ENCODE measurements at regions not wholly inside any gene's neighbourhood (a gene's known extent, or its start where the extent isn't known, plus 50 kb on each side); places are given as distances from the start of the nearest gene placed in this dataset.

GRCh38 chr16:5895137-5895536 is 797.5 kb upstream of the EEF2KMT start:
- H3K27ac ChIP-seq (ENCODE audit: low read depth, low read length, poor library complexity, severe bottlenecking), result no peak overlapping the region
- H3K79me2 ChIP-seq (ENCODE audit: insufficient read depth, low read depth, low read length), result no peaks in the 10 kb centered on the region
- H3K9me3 ChIP-seq (ENCODE audit: low read length), result no peaks in the 10 kb centered on the region
- no peaks in the 10 kb centered on the region for H3K36me3 ChIP-seq (ENCODE audit: insufficient read depth, low read length)
- intact Hi-C loops (cut with micrococcal nuclease; ENCODE audit: unreplicated experiment), result no loop called here
- no peak for TF ChIP-seq CTCF (conservative IDR thresholded peaks at IDR 0.05; ENCODE audit: low read length)
- TF ChIP-seq EZH2phosphoT487 (IDR thresholded peaks at IDR 0.05; ENCODE audit: borderline replicate concordance, low read depth, low read length), result no peak
- BruUV-seq (replicated peaks), result no TSS peak
- H4K20me1 ChIP-seq (ENCODE audit: insufficient read depth, low read length), result no peaks in the 10 kb centered on the region
- no peak for DNase-seq (ENCODE audit: low spot score)
- H3K9me2 ChIP-seq (ENCODE audit: insufficient read depth, low read length), result no peaks in the 10 kb centered on the region
- no peaks in the 10 kb centered on the region for H3K4me1 ChIP-seq (ENCODE audit: insufficient read depth, low read length, poor library complexity, severe bottlenecking)
- no peak overlapping the region for H2AFZ ChIP-seq (ENCODE audit: low read length)
- H3K4me3 ChIP-seq (ENCODE audit: low read depth, low read length, poor library complexity, severe bottlenecking), result no peak overlapping the region
- no peak overlapping the region for H3K4me2 ChIP-seq (ENCODE audit: low read length)
- POLR2A ChIA-PET, result no interaction called here
- CTCF ChIA-PET (ENCODE audit: unreplicated experiment), result no interaction called here

GRCh38 chr16:5891296-5891695 is 793.7 kb upstream of the EEF2KMT start:
- ChIA-PET POLR2A (no interaction called here), CTCF (ENCODE audit: unreplicated experiment) (no interaction called here)
- H3K79me2 ChIP-seq (ENCODE audit: insufficient read depth, low read depth, low read length), result no peaks in the 10 kb centered on the region
- BruUV-seq (replicated peaks), result no TSS peak
- no peaks in the 10 kb centered on the region for H3K4me1 ChIP-seq (ENCODE audit: insufficient read depth, low read length, poor library complexity, severe bottlenecking)
- no peak overlapping the region for H2AFZ ChIP-seq (ENCODE audit: low read length)
- no peak for TF ChIP-seq EZH2phosphoT487 (IDR thresholded peaks at IDR 0.05; ENCODE audit: borderline replicate concordance, low read depth, low read length)
- TF ChIP-seq CTCF (conservative IDR thresholded peaks at IDR 0.05; ENCODE audit: low read length), result no peak
- intact Hi-C loops (cut with micrococcal nuclease; ENCODE audit: unreplicated experiment), result no loop called here
- no peak overlapping the region for H3K4me3 ChIP-seq (ENCODE audit: low read depth, low read length, poor library complexity, severe bottlenecking)
- no peak overlapping the region for H3K27ac ChIP-seq (ENCODE audit: low read depth, low read length, poor library complexity, severe bottlenecking)
- H3K9me2 ChIP-seq (ENCODE audit: insufficient read depth, low read length), result no peaks in the 10 kb centered on the region
- H4K20me1 ChIP-seq (ENCODE audit: insufficient read depth, low read length), result no peaks in the 10 kb centered on the region
- H3K36me3 ChIP-seq (ENCODE audit: insufficient read depth, low read length), result no peaks in the 10 kb centered on the region
- no peak for DNase-seq (ENCODE audit: low spot score)
- H3K9me3 ChIP-seq (ENCODE audit: low read length), result no peaks in the 10 kb centered on the region
- H3K4me2 ChIP-seq (ENCODE audit: low read length), result no peak overlapping the region

- Histone ChIP-seq H2AFZ (ENCODE audit: low read length) (no peak overlapping the region), H3K4me3 (ENCODE audit: low read depth, low read length, poor library complexity, severe bottlenecking) (no peak overlapping the region), H3K9me2 (ENCODE audit: insufficient read depth, low read length) (no peaks in the 10 kb centered on the region), H3K36me3 (ENCODE audit: insufficient read depth, low read length) (no peaks in the 10 kb centered on the region), H3K4me1 (ENCODE audit: insufficient read depth, low read length, poor library complexity, severe bottlenecking) (no peaks in the 10 kb centered on the region), H3K4me2 (ENCODE audit: low read length) (no peak overlapping the region), H3K9me3 (ENCODE audit: low read length) (no peaks in the 10 kb centered on the region), H4K20me1 (ENCODE audit: insufficient read depth, low read length) (no peaks in the 10 kb centered on the region), H3K79me2 (ENCODE audit: insufficient read depth, low read depth, low read length) (no peaks in the 10 kb centered on the region), H3K27ac (ENCODE audit: low read depth, low read length, poor library complexity, severe bottlenecking) (no peak overlapping the region)
- ChIA-PET POLR2A (interaction anchor here (0.6 kb wide), 1 partner anchor 16 kb away, joined by 3 read pairs; no protein-coding TSS in a partner anchor), CTCF (ENCODE audit: unreplicated experiment) (no interaction called here)
- intact Hi-C loops (cut with micrococcal nuclease; ENCODE audit: unreplicated experiment), result no loop called here
- BruUV-seq (replicated peaks), result no TSS peak
- DNase-seq (ENCODE audit: low spot score), result no peak
- TF ChIP-seq CTCF (conservative IDR thresholded peaks at IDR 0.05; ENCODE audit: low read length) (no peak), EZH2phosphoT487 (IDR thresholded peaks at IDR 0.05; ENCODE audit: borderline replicate concordance, low read depth, low read length) (no peak)
Observed at GRCh38 chr16:5885521-5885920, 787.9 kb upstream of the EEF2KMT start.
